GM11168 (cell line): ENCODE measurements at regions not wholly inside any gene's neighbourhood (a gene's known extent, or its start where the extent isn't known, plus 50 kb on each side); places are given as distances from the start of the nearest gene placed in this dataset.

Source experiments
- in situ Hi-C: fragments of 300-500 bp; cut with MboI; formaldehyde crosslinking; loops from one replicate; pipeline ENCODE4 v1.12.0; 2022; ENCODE audit warnings: low sequenced_read_pairs; ENCODE audit not compliant: unreplicated experiment

DNA sequence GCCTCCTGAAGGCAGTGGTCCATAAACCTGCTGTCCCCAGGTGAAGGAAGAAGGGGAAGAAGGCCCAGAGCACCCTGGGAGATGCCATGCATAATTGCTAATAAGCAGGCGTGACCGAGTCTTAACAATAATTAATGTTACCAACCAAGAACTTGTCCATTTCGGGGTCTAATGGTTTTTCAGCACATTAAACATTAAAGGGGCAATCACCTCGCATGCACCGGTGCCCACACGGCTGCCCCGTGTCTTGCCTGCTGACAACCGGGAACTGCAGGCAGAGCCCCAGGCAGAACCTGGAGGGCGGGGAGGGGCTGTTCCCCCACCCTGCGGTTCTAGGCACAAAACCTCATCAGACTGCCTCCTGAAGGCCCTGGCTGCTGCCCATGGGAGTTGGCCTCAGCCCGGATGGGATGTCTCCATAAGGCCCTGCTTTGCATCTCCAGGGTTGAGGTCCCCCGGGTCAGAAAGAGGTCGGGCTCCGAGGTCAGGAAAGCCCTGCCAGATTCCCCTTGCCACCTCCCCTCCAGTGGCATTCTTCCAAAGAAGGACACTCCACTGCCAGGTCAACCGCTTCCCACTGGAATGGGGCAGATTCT lies 169.0 kb downstream of the BUD13 start:
- in situ Hi-C loops = no loop called here

DNA sequence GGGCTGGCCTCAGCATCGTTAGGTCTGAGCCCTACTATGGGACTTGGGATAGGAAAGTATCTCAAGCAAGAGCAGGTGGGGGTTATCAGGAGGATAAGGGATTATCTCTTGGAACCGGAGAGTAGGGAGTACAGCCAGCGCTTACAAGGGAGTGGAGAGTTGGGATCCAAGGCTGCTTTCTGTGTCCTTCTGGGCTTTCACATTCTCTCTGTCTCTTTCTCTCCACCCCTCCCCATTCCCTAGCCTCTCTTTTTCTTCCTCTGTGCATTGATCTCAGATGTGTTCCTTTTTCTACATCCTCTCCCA lies 170.2 kb downstream of the BUD13 start:
- in situ Hi-C loops = no loop called here

DNA sequence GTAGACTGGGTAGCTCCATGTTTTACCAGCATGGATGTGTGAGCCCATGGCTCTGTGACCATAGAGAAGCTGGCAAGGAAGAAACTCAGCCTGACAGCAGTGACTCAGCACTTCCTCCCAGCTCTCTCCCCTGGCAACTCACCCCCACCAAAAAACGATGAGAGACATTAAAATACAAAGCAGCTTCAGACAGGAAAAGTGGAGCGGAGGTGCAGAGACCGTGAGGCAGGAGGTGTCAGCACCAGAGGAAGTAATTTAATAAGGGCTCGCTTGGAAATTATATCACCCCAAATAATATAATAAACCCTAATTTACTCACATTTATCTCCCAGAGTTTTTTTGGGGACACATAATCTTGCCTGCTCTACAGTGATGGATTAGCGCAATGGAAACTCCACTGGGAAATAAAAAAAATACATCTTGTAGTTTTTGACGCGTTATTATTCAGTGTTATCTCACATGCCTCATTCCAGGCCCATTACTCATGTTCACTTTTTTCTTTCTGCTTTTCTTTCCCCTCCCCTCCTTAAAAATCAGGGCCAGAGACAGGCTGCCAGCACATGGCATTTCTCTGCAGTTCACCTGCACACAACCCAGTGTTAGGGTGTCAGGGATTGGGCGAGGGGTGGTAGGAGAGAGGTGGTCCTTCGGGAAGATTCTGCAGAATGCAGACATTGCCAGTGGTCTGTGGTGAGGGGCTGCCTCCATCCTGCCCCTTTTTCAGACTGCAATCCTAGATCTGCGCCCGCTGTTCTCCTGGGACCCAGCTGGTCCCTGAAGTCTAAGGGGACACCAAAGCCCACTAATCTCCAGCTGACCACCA lies 170.8 kb downstream of the BUD13 start:
- in situ Hi-C loops = no loop called here

DNA sequence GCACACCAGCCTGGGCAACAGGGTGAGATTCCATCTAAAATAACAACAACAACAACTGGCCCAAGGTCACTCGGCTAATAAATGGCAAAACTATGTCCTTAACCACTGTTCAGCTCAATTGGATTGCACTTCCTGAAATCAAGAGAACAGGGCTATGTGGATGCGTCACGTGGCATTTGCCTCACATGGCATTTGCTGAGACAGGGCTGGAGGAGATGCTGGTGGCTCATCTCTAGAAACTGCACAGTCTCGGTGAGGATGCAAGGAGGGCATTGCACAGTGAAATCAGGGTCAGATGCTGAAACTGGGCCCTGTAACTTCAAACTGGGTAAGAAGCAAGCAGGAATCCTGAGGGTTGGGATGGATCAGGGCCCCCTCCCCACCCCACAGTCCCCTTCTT lies 171.9 kb downstream of the BUD13 start:
- in situ Hi-C loops = no loop called here

DNA sequence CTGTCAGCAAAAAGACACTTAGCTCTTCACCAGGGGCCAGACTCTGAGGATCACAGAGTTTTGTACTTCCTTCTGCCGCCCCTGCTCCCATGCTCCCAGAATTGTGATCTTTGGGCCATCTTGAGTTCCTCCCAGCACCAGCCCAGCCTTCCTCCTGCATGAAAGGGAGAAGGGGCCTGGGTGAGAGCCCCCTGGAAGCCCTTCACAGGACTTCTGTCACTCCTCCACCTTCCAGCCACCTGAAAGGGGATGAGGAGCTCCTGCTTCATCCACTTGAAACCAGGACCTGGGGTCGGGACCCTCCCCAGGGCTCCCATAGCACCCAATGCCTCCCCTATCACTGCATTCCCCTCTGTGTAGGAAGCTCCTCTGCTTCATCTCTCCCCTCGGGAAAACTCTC lies 174.2 kb downstream of the BUD13 start:
- in situ Hi-C loops = no loop called here

DNA sequence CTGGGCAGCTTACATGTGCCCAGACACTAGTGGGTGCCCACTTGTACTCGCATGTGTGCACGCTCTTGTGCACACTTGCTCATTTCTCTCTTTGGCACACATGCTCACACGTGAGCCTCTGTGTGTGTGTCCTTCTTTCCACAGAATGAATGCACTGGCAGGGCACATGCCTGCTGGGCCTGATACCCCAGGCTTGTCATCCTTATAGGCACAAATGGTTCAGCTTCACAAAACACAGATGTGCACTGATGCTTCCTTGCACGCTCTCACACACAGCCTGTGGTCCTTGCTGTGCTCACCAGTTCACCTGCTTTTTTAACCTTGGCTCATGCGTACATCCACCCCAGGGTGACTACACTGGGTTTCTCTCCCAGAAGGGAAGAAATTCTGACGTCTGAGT lies 174.8 kb downstream of the BUD13 start:
- in situ Hi-C loops = no loop called here

DNA sequence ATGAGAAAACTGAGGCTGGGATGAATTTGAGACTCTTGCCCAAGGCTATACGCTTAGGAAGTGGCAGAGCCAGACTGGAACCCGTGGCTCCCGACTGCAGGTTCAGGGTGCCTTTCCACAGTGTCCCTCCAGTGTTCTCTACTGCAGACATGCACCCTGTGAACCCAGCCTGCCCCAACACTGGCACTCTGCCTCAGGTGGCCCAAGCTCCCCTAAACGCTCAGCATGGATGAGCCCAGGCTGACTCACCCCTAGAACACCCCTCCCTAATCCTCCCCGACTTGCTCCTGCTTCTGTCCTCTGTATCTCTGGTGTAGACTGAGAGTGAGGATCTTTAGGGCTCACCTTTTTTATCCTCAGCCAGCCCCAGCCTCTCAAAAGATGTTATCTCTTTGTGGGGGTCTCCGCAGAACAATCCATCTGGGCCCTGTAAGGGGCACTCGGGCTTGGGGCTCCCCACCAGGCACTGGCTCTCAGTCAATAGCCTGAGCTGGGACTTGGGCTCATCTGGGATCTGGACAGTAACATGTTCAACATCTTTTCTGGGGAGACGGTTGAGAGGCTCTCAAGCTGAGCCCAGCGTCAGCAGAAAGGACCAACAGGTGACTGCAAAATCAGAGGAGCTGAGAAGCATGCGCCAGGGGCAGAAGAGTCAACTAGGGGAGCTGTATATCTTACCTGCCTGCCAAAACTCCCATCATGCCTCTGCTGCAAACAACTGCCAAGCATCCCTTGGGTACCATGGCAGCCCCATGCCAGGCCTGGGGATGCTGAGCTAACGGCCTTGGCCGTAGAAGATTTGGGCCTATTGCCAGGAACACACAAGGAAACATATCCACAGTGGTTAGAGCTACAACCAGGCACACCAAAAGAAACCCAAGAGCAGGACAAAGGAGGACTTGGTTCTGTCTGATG lies 176.2 kb downstream of the BUD13 start:
- in situ Hi-C loops = no loop called here

DNA sequence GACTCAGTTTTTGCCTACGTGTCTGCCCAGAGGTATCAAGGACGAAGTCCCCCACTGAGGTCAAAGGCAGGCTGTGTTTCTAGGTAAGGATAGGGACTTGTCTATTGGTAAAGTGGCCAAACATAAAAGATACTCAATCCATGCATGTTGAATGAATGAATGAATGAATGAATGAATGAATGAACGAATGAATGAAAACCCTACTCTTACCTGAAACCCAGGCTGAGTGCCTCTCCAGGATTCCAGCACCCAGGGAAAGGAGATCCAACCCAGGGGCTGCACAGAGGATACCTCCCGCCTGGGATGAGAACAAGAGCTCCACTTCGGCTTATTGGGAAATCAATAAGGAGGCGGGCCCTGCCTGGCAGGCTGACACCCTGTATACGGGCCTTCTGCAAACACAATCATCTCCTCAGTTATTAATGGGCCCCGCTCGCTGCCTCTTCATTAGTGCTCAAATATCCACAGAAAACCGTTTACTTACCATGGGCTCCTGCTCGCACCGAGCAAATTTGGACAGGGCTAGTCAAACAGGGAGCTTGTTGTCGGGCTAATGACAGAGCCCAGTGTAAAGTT lies 177.4 kb downstream of the BUD13 start:
- in situ Hi-C loops = no loop called here

DNA sequence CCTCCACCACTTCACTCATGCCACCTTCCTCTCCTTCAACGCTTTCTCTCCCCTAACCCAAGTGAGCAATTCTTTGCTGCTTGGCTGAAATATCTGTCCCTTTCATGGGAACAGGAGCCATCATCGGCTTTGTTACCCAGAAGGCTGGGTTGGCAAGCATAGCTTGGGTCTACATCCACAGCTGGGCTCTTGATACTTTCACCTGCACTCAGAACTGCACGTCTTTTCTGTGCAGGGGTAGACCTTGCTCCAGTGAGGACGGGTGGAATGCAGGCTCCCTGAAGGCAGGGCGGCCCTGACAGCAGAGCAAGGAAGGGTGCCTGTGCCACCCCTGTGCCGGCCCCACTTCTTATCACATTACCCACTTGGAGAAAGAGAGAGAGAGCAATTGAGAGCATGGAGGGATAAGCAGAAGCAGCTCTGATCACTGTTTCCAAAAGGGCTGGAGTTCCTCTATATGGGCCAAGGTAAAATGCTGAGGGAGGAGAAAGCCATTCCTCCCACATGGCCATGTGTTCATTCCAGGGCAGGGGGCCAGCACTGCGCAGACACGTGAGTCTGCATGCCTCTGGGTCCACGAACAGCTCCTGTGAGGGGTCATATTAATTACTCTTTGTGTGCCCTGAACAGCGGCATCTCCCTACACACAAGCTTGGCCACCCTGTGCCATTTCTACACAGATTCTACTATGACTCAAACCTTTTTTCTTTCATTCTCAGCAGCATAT lies 181.8 kb downstream of the BUD13 start:
- in situ Hi-C loops = no loop called here

DNA sequence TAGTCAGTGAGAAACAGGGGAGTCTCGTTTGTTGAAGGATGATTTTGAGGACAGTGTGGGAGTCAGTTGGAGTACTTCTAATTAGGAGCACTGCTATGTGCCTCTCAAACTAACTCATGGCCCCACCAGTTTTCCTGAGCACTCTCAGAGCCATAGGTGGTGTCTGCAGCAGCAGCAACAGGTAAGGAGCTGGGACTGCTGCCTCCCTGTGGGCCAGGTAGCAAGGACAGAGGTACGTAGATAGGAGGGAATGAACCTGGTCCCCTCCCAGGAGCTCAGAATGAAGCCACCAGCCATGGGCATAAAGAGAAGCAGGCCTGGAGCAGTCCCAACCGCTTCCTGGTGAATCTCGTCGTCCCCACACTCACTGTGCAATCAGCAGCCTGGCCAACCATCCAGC lies 183.4 kb downstream of the BUD13 start:
- in situ Hi-C loops = no loop called here

DNA sequence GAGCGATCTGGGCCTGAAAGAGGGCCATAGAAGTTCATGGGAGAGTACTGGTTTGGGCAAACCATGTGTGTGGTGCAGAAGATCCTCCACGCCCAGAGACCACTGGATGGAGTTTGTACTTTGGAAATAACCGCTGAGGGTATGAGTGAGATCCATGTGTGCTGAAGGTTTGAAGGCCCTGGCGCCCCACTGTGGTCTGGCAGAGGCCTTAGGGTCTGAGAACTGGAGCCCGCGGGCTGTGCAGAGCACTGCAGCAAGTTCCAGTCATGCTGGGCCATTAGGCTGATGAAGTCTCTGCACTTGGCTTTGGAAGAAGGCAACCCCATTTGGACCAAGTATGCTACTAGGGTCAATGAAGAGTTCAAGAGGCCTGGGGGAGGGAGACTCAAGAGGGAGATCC lies 186.4 kb downstream of the BUD13 start:
- in situ Hi-C loops = no loop called here

DNA sequence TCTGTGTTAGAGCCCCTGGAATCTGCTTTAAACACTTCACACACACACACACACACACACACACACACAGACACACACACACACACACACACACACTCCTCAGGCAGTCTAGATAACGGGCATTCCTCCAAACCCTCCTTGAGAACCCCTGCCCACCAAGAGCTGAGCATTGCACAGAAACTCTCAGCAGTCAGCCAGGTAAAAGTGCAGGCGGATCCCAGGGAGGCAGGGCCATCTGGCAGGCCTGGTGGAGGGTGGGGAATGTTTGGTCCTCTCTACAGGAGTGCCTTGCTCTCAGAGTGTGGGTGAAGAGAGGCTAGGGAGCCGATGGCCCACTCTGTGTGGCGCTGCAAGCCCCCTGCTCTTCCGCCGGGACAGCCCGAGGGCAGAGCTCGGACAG lies 190.2 kb downstream of the BUD13 start:
- in situ Hi-C loops = no loop called here

DNA sequence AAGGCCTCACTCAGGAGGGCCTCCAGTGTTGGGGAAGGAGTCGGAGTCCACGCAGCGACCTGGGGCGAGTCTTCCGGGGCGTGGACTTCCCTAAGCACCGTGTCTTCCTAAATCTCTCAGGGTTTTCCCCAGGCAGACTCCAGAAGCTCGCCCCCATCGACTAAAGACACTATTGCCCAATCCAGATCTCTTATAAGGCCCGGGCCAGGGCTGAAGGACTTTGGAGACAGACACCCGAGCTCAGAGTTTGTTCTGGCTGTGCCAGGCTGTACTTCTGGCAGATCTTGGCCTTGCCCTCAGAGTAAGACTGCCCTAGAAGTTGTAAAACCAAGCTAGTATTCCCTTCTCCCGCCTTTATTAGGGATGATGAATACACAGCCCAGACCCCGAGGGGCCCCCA lies 191.4 kb downstream of the BUD13 start:
- in situ Hi-C loops = no loop called here

DNA sequence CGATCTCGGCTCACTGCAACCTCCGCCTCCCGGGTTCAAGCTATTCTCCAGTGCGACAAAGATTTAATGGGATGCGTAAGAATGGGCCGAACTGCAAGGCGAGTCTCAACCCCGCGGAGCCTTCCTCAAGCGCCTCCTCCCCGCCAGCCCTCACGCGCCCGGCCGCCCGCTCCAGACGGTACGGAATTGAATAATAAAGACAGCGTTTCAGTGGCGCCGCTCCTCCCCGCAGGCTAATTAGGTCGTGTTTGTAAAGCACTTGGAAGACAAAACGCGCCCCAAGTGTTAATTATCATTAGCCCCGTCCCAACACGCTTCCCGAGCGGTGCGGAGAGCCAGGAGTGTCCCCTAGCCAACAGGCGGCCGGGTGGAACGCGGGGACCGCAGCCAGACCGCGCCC lies 192.0 kb downstream of the BUD13 start:
- in situ Hi-C loops = no loop called here

DNA sequence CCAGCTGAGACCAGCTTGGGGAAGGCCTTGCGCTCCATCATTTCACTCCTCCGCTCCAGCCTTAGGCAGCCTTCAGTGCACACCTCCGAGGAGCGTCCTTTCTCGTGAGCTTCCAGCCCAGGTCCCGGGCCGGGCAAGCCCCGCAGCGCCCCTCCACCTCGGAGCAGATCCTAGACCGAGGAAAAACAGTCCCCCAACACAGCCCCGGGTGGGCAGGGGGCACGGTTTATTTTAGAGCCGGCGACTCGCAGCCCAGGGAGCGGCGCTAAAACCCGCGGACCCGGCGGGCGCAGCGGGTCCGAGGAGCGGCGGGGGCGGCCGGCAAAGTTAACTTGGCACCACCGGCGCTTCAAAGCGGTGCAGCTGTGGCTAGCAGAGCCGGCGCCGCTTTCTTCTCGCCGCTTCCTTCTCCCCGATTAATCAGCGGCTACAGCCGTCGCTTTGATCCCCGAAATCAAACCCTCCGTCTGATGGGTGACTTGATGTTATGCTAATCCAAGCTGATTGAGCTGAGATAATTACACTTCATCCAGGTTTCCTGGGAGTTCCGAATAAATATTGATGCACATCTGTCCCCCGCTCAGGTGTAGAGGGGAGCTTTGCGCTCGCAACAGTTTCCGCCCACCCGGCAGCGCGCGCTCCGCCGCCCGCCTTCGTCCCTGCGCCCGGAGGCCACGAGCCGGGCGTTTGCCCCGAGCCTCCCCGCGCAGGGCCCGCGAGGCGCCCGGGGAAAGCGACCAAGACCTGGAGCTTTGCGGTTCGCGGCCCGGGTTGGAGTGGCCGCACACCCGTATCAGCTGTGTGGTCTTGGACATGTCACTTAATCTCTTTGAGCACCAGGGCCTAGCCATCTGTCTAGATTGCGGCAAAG lies 192.7 kb downstream of the BUD13 start:
- in situ Hi-C loops = no loop called here

DNA sequence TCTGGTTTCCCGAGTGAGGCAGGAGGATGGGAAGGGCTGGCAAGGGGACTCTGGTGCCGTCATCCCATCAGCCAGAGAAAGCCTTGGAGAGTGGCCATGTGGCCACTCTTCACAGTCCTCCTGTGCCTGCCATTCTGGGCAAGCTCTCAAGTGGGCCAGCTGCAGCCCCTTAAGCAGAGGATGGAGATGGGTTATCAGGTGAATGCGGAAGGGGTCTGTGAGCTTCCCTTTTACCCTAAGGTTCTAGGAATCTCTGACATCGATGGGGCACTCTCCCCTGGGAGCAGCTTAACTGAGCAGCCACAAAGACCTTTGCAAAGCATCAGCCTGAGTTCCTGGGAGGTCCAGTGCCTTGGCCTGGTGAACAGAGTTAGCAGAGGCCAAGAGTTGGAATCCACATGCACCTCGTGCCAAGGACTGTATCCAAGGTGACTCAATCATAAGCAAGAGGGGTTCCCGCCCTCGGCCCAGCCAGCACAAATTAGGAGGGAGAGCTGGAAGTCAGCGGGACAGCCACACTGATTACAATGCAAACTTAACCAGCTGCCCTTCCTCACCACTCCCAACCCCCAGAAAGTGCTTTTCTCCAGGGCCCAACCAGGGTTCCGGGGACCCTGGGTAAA lies 193.6 kb downstream of the BUD13 start:
- in situ Hi-C loops = no loop called here

DNA sequence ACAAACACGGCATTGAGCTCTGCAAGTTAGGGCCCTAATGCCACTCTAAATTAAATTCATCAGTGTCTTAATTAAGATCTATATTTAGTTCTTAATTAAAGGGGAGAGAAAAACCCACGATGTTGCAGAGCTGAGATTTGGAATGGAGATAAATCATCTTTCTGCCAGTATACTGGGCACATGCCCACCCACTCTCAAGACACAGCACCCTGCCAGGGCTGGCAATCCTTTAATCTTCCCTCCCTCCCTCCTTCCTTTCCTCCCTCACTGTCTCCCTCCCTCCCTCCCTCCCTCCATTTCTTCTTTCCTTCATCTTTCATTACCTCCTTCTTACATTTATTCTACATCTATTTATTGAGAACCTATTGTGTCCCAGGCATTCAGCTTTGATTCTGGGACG lies 194.8 kb downstream of the BUD13 start:
- in situ Hi-C loops = no loop called here

DNA sequence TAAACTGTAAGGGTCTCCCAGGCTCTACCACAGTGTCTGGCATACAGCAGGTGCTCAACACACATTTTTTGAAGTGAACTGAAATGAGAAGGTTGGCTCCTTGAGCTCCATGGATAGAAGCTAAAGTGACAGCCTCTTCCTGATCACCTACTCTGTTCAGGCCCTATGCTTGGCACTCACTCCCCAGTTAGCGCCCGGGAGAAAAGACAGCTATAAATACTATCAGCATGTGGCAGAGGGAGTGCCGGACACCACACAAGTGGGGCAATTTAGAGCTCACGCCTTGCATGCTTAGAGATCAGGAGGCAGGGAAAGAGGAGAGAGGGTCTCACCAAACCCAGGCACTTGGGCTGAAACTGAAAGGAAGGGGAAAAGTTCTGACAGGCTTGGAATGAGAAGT lies 195.5 kb downstream of the BUD13 start:
- in situ Hi-C loops = no loop called here

DNA sequence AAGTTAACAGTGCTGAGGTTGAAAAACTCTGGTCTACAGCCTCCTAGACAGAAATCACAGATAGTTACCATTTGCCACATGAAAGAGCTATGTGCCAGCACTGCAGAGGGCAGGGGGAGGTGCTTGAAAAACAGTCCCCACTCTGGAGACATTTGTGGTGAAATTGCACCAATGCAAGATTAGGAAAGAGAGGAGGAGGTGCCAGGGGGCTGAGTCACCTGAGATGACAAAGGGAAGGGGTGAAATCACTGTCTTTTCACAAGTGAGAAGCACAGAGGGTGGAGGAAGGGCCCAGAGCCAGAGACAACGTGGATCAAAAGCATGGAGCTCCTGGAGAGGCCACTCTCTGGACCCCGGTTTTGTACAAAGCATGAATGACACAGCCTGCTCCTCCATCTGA lies 196.3 kb downstream of the BUD13 start:
- in situ Hi-C loops = no loop called here
